ENCODE measurements at regions not wholly inside any gene's neighbourhood (a gene's known extent, or its start where the extent isn't known, plus 50 kb on each side); places are given as distances from the start of the nearest gene placed in this dataset.

- no peak for DNase-seq (ENCODE audit: low spot score)
Observed at GRCh38 chr13:60772726-60773125, 375.7 kb downstream of the TDRD3 start.

DNA sequence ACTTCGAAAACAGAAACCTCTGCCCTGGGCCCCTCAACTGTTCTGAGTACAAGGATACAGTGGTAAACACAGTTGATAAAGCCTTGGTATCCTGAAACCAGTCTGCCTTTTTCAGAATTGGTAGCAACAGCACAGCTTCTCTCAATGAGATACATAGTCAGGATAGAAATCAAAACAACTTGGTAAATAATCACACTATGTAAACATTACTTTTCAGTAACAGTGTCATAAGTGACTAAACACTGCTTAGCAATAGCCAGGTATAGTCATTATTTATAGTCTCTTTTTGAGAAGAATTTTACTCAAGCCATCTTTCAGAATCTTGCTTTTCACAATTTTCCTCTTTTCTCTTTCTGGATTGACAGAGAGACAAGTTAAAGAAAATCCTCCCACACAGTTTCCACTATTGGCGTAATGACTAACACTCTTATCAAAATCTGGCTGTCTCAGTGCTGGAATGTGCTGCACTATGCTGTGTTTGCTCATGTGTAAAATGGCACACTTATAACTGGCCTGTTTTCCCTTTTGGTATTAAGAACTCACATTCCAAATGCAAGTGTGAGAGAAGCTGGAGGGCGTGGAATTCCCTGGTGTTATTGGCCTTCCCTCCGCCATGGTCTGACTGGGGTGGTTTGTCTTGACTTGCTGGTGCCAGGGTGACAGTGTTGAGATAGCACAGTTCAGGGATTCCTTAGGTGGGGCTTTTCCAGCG, 368.8 kb downstream of the TDRD3 start:
- DNase-seq (ENCODE audit: low spot score), result no peak

GRCh38 chr13:60759499-60759898, 362.5 kb downstream of the TDRD3 start:
- no peak for DNase-seq (ENCODE audit: low spot score)

DNA sequence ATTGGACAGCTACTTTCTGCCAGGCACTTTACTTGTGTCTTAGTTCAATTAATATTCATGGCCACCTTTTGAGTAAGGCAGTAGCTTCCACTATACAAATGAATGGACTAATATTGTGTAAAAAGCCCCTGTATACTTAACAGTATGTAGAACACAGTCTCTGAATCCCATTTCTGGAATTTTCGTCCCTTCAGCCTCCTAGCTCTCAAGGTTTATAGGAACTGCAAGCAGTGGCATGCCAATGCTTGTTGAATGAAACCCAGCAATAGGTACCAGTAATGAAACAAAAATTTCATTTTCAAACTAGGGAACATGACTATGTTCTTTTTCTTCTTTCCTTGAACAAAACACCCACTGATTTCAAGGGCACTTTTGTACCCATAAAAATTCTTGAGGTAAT, 361.6 kb downstream of the TDRD3 start:
- DNase-seq (ENCODE audit: low spot score), result no peak

DNA sequence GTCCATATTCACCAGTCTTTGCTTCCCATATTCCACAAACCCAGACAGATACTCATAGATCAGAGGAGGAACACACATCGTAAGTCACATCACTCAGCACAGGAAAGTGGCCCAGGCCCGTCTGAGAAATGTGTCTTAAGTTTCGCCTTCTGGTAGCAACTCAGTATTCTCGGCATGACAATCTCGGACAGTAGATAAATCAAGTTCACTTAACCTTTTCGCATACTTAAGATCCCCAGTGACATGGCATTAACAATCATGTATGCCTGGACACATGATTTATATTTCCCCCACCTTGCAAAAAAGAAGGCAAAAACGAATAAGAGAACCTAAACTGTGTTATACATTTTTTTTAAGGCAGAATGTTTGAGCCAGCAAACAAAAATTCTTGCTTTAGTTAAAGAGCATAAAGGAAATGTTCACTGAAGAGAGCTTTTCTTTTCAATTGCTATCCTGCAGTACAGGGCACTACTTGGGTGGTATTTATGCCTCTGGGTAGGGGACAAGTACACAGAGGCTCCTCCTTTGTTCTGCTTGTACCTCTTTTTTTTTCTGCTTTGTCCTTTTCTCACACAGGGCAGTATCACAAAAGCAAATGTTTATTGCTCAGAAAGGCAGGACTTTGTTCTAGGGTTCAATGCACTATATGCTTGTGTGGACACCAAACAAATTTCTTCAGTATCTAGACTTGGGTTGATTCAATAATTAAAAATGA, 360.6 kb downstream of the TDRD3 start:
- DNase-seq (ENCODE audit: low spot score), result no peak

DNA sequence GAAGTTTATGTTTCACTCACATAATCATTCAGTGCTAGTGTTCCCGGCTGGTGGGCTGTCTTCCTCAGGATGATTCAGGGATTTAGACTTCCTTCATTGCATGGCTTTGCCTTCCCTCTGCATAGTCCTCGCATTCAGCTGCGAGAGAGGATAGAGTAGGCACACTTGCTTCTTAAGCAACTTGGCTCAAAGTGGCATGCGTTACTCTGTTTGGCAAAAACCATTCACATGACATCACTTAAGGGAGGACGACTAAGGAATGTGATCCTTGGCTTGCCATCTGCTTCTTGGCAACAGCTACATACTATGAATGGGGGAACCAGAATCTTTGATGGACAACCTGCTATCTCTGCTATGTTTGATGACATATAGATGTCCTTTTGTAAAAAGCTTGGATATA, 359.3 kb downstream of the TDRD3 start:
- DNase-seq (ENCODE audit: low spot score), result no peak

DNA sequence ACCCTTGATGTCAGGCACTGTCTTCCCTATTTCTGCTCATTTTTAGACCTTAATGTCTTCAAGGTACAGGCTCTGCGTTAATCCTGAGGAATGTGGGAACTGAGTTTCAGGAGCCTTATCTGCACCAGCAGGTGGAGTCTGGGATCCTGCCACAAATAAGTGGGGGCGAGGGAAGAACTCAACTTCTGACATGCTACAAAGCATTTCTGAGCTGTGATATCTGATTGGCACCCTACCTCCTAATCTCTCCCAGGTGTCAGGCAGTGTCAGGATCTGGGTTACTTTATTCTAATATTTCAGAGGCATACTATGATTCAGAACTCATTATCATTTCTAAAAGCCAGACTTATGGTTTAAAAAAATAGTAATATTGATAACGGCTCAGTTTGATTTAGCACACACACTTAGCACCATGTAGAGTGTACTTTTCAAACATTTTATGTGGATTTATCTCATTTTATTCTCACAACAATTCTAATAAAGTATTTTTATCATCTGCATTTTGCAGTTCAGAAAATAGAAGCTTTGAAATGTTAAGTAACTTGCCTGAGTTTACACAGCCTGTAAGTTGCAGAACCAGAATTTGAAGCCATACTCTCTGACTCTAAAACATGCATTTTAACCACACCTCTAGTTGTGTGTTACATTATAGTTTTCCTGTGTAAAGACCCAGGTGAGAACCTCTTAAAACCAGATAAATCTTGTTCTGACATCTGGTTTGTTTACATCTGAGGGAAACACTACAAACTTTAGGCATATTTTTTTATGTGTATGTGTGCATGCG, 358.6 kb downstream of the TDRD3 start:
- DNase-seq (ENCODE audit: low spot score), result no peak

DNA sequence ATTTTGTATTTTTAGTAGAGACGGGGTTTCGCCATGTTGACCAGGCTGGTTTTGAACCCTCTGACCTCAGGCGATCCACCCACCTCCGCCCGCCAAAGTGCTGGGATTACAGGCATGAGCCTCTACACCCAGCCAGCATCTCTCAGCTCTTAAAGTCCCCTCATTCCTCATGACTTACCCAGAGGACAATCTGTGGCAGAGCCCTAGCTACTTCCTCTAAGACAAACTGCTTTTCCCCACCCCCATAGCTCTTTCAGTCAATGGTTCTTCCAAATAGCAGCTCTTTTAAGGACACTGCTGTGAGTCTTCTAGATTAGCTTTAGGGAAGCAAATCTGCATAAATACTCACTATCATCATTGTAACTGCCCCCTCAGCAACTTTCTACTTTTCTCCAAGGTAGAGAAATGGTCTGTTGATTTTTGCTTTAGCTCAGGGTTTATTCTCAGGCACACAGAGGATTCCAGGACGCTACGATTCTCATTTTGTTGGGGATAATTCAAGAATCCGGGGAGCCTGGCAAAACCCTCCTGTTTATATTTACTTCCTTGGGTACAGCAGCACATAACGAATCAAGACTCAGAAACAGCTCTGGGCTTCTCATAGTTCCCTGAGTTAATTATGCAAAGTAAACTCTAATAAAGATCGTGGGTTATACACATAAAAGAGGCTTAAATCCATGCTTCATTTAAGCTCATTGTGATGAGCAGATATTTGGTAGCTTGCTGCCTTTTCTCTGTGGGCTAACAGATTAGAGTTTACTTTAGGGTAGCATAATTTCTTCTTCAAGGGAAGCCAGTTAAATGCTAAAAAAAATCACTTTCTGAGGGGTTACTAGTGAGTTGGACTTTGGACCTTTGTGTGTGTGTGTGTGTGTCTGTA, 357.4 kb downstream of the TDRD3 start:
- DNase-seq (ENCODE audit: low spot score), result no peak

GRCh38 chr13:60753641-60754040, 356.6 kb downstream of the TDRD3 start:
- no peak for DNase-seq (ENCODE audit: low spot score)

- no peak for DNase-seq (ENCODE audit: low spot score)
Observed at GRCh38 chr13:60745343-60745742, 348.3 kb downstream of the TDRD3 start.

GRCh38 chr13:60733933-60734332, 336.9 kb downstream of the TDRD3 start:
- DNase-seq (ENCODE audit: low spot score), result no peak

GRCh38 chr13:60727140-60727539, 330.1 kb downstream of the TDRD3 start:
- DNase-seq (ENCODE audit: low spot score), result no peak

DNA sequence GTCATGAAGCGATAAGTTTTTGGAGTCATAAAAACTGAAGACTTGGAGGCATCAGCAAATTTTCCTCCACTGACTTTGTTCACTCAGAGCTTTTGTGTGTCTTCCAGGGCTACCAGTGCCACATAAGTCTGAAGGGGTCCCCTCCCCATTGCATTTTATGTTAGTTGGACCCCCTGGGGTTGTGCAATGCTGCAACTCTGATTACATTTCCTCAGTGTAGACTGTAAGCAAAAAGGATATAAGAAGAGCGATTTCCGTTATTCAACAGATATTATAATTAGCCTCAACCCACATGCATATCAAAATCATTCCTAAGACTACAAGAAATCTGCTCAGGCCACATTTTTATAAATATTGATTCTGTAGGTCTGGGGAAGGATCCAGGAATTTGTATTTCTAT, 324.0 kb downstream of the TDRD3 start:
- no peak for DNase-seq (ENCODE audit: low spot score)

DNA sequence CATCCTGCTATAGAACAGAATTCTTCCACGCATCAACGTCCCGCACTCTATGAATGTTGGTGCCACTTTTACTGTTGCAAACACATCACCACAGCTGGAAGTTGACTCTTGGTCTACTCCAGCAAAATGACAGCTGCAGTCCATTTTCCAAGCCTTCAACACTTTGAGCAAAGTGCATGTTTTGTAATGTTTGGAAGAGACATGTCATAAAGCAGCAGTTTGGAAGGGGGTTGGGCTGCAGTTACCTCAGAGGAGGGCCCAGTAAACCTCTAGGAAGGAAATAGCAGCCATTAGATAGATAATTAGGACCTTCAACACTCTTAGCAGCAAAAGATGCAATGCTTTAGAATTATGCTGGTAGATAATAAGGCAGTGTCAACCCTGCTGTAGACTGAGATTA, 323.6 kb downstream of the TDRD3 start:
- DNase-seq (ENCODE audit: low spot score), result no peak

GRCh38 chr13:60716313-60716712, 319.3 kb downstream of the TDRD3 start:
- DNase-seq (ENCODE audit: low spot score), result no peak

DNA sequence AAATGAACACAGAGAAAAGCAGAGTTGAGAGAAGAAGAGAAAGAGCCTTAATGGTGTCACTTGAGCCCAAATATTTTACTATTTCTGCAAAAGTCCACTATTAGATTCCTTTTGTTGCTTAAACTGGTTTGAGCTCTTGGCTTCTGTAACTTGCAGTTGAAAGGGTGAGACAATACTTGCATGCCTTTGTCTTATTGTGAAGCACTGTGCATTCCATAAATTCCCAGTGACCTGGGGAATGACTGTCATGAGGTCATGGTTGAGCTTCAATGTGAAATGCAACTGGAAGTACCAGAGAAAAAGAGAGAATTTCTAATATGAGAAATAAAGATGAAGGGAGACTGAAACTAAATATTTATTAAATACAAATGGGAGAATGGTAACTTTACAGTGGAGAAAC, 310.9 kb downstream of the TDRD3 start:
- DNase-seq (ENCODE audit: low spot score), result no peak

- no peak for DNase-seq (ENCODE audit: low spot score)
Observed at GRCh38 chr13:60701895-60702294, 304.9 kb downstream of the TDRD3 start.

GRCh38 chr13:60700994-60701393, 304.0 kb downstream of the TDRD3 start:
- no peak for DNase-seq (ENCODE audit: low spot score)

DNA sequence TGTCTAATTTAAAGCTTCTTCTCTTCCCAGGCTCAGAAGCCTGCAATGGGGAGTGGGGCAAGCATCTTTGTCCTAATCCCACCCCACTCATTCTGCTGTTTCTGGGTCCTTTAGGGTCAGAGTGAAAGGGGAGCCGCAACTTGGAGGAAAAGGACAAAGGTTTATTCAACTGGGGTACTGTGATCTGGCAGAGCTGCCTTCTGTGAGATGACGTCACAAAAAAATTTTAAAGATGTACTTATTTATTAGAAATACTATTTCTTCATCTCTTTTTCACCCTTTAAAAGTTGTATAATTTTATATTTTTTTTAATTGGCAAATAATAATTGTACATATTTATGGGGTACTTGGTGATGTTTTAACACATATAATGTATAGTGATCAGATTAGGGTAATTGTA, 302.6 kb downstream of the TDRD3 start:
- DNase-seq (ENCODE audit: low spot score), result no peak

- DNase-seq (ENCODE audit: low spot score), result no peak
Observed at GRCh38 chr13:60696602-60697001, 299.6 kb downstream of the TDRD3 start.

DNA sequence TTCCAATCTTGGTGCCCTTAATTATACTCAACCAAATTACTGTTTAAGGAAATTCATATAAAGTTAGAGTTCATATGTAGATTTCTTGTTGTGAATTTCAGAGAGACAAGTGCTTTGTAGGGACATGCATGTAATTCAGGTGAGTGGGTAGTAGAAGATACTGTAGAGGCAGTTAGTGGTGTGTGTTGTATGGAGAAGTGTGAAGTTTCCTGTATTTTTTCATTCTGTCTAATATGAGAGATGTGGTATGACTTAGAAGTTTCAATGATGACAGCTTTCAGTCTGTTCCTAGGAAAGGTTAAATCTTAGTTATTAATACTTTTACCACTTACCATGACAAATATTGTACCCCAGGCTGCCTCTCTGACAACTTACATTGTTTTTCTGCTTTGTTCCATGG, 294.2 kb downstream of the TDRD3 start:
- DNase-seq (ENCODE audit: low spot score), result no peak

DNA sequence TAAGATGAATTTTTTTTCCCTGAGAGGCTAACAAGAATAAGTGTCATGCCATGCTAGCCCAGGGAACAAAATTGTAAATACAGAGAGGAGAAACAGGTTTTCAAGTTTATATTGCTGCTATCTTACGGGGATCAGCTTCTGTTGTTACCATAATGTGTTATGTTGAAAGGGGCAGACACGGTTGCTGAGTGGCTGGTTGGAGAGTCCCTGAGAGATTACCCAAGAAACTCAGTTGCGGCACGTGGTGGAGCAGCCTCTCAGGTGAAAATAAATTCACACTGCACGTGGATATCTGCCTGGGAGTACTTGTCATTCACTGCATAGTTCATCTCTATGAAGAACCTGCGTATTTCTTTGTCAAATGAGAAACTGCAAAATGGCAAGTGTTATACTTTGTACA, 293.6 kb downstream of the TDRD3 start:
- DNase-seq (ENCODE audit: low spot score), result no peak

Data from HuH-7.5 (cell line).